ENCODE measurements at regions not wholly inside any gene's neighbourhood (a gene's known extent, or its start where the extent isn't known, plus 50 kb on each side); places are given as distances from the start of the nearest gene placed in this dataset.

- H3K27ac ChIP-seq = no peak overlapping the region
- no peak overlapping the region for H3K4me3 ChIP-seq
- no peaks in the 10 kb centered on the region for H3K4me1 ChIP-seq
- no peaks in the 10 kb centered on the region for H3K9me3 ChIP-seq
- no peaks in the 10 kb centered on the region for H3K36me3 ChIP-seq
- WGBS, 2 donors = 82 to 94% methylated on average over 1 of the region's 1 CpG
- intact Hi-C loops (cut with DNase I) = no loop called here
- DNase-seq = no peak
- TF ChIP-seq POLR2A (IDR thresholded peaks at IDR 0.05) = no peak
- TF ChIP-seq, protein P1, sequence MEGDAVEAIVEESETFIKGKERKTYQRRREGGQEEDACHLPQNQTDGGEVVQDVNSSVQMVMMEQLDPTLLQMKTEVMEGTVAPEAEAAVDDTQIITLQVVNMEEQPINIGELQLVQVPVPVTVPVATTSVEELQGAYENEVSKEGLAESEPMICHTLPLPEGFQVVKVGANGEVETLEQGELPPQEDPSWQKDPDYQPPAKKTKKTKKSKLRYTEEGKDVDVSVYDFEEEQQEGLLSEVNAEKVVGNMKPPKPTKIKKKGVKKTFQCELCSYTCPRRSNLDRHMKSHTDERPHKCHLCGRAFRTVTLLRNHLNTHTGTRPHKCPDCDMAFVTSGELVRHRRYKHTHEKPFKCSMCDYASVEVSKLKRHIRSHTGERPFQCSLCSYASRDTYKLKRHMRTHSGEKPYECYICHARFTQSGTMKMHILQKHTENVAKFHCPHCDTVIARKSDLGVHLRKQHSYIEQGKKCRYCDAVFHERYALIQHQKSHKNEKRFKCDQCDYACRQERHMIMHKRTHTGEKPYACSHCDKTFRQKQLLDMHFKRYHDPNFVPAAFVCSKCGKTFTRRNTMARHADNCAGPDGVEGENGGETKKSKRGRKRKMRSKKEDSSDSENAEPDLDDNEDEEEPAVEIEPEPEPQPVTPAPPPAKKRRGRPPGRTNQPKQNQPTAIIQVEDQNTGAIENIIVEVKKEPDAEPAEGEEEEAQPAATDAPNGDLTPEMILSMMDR (IDR thresholded peaks at IDR 0.05) = no peak
- no peaks in the 10 kb centered on the region for H3K27me3 ChIP-seq
Observed at GRCh38 chr2:188676010-188676400, 298.2 kb upstream of the COL3A1 start.

DNA sequence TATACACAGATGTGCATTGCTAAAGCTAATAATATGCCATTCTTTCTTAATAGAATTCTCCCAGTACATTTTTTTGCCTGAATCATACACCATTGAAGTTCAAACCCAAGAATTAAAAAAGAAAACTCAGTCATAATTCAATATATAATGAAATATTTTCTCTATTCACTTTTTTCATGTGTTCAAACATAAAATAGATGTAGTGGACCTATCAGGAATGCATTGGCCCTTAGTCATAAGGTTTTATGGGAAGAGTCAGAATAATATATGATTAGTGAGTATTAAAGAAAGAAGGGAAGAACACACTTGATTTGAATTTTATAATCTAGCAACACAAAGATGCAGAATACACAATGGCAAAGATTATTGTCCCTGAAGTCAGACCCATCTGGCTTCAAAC is 297.0 kb upstream of the COL3A1 start:
- no peak overlapping the region for H3K27ac ChIP-seq
- no peak overlapping the region for H3K4me3 ChIP-seq
- H3K9me3 ChIP-seq = no peaks in the 10 kb centered on the region
- no peaks in the 10 kb centered on the region for H3K27me3 ChIP-seq
- intact Hi-C loops (cut with DNase I) = no loop called here
- H3K36me3 ChIP-seq = no peaks in the 10 kb centered on the region
- TF ChIP-seq, protein P1 (IDR thresholded peaks at IDR 0.05) = no peak
- no peak for DNase-seq
- H3K4me1 ChIP-seq = no peaks in the 10 kb centered on the region

DNA sequence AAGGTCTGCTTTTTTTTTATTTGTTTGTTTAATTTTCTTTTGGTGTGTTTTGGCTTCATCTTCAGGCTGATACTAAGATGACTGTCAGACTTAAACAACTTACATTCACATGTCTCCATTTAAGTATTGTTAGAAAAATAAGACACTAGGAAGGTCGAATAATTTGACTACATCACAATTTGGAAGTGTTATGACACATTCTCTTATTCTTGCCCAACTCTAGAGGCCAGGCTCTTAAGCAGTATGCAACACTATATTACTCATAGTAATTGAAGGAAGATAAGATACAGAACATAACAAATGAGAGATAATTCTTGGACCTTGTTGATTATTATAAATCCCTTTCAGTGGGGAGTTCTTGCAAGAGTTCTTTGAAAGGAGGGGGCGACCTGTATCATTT is 295.3 kb upstream of the COL3A1 start:
- 41 to 49% methylated on average over 2 of the region's 2 CpGs for WGBS, 2 donors
- intact Hi-C loops (cut with DNase I) = no loop called here
- no peak for DNase-seq
- Histone ChIP-seq H3K4me3 (no peak overlapping the region), H3K4me1 (no peaks in the 10 kb centered on the region), H3K27me3 (no peaks in the 10 kb centered on the region), H3K27ac (no peak overlapping the region), H3K9me3 (no peaks in the 10 kb centered on the region), H3K36me3 (no peaks in the 10 kb centered on the region)
- TF ChIP-seq, protein P1 (IDR thresholded peaks at IDR 0.05) = no peak
- TF ChIP-seq POLR2A (IDR thresholded peaks at IDR 0.05) = no peak

- no peak for DNase-seq
- TF ChIP-seq, protein P1 (IDR thresholded peaks at IDR 0.05) = no peak
- TF ChIP-seq POLR2A (IDR thresholded peaks at IDR 0.05) = no peak
- intact Hi-C loops (cut with DNase I) = no loop called here
- no peak overlapping the region for H3K27ac ChIP-seq
- H3K27me3 ChIP-seq = no peaks in the 10 kb centered on the region
- 55% methylated on average over 1 of the region's 1 CpG for WGBS, 2 donors
- no peaks in the 10 kb centered on the region for H3K36me3 ChIP-seq
- no peak overlapping the region for H3K4me3 ChIP-seq
- no peaks in the 10 kb centered on the region for H3K4me1 ChIP-seq
- peaks cover 0 to 6% (median 0%) of the 10 kb centered on the region in 3 donors for H3K9me3 ChIP-seq
Observed at GRCh38 chr2:188682838-188683237, 291.3 kb upstream of the COL3A1 start.

- H3K27me3 ChIP-seq = no peaks in the 10 kb centered on the region
- peaks cover 0 to 6% (median 0%) of the 10 kb centered on the region in 3 donors for H3K9me3 ChIP-seq
- WGBS, 2 donors = 64 to 70% methylated on average over 3 of the region's 3 CpGs
- TF ChIP-seq, protein P1 (IDR thresholded peaks at IDR 0.05) = no peak
- no peak for TF ChIP-seq POLR2A (IDR thresholded peaks at IDR 0.05)
- intact Hi-C loops (cut with DNase I) = no loop called here
- no peak for DNase-seq
- no peak overlapping the region for H3K4me3 ChIP-seq
- no peak overlapping the region for H3K27ac ChIP-seq
- H3K36me3 ChIP-seq = no peaks in the 10 kb centered on the region
- H3K4me1 ChIP-seq = no peaks in the 10 kb centered on the region
Observed at GRCh38 chr2:188684795-188685194, 289.4 kb upstream of the COL3A1 start.
